H1 (cell line): ENCODE measurements at regions not wholly inside any gene's neighbourhood (a gene's known extent, or its start where the extent isn't known, plus 50 kb on each side); places are given as distances from the start of the nearest gene placed in this dataset.

Experiments used
- BACH1 ChIP-seq: IDR thresholded peaks from 2 replicates; pipeline ENCODE4 v1.6.1; 2012; ENCODE audit warnings: low read length, improper control_type of control experiment
- BCL11A ChIP-seq, 2 experiments: IDR thresholded peaks; one replicate each; pipeline ENCODE4 v1.6.1; 2011; ENCODE audit warnings: low read depth in 2 of 2, low read length in 2 of 2, mild to moderate bottlenecking in 2 of 2
- CHD1 ChIP-seq: IDR thresholded peaks from 2 replicates; pipeline ENCODE4 v1.6.1; 2012; ENCODE audit warnings: low read depth, low read length, improper control_type of control experiment
- CHD2 ChIP-seq: IDR thresholded peaks from 2 replicates; pipeline ENCODE4 v1.6.1; 2012; ENCODE audit warnings: low read length, improper control_type of control experiment
- CTBP2 ChIP-seq: IDR thresholded peaks from 2 replicates; pipeline ENCODE4 v1.7.0; 2011; ENCODE audit warnings: borderline replicate concordance, mild to moderate bottlenecking, moderate library complexity, mixed read lengths, low read length; ENCODE audit not compliant: insufficient read depth, insufficient read length
- EP300 ChIP-seq, 2 experiments: IDR thresholded peaks; 1 replicate in 1 of 2; 2 replicates in 1 of 2; pipeline ENCODE4 v1.6.1; 2011 to 2012; ENCODE audit warnings: low read depth in 2 of 2, low read length in 2 of 2, mild to moderate bottlenecking in 2 of 2, borderline replicate concordance in 1 of 2, inconsistent platforms in 1 of 2, moderate library complexity in 1 of 2
- NRF1 ChIP-seq: IDR thresholded peaks from 2 replicates; pipeline ENCODE4 v1.6.1; 2011; ENCODE audit warnings: mild to moderate bottlenecking, low read depth, low read length, improper control_type of control experiment
- RNF2 ChIP-seq: fragments of 200-900, 300-1000 bp; sonication (generic); IDR thresholded peaks from 2 replicates; pipeline ENCODE4 v1.7.1; 2016; ENCODE audit warnings: borderline replicate concordance, low read depth, mild to moderate bottlenecking, antibody characterized with exemption, low read length; ENCODE audit not compliant: poor library complexity, severe bottlenecking; ENCODE audit errors: missing control alignments
- SIRT6 ChIP-seq: IDR thresholded peaks from one replicate; pipeline ENCODE4 v1.7.1; 2012; ENCODE audit warnings: low read length, inconsistent platforms
- TF ChIP-seq, protein P1 (sequence below): IDR thresholded peaks from 2 replicates; pipeline ENCODE4 v1.6.1; 2012; ENCODE audit warnings: inconsistent platforms

DNA sequence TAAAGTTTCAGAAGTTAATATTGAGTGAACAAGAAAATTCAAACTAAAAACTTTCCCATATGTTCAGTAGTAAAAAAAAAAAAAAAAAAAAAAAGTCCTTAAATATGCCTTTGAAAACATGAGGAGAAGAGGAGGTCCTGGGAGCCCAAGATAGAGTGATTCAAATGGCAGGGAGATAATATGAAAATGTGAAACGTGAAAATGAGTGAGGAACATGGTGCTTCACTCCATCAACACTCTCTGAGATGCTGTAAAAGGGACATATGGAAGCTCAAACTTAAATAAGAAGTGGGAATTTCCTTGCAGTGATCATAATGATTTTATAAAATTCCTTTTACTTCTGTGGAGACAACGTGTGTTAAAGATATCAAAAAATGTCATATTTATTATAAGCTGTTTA lies 423.9 kb downstream of the PABPC4L start (continued):
- no peak for TF ChIP-seq CTBP2
- no peak for TF ChIP-seq BACH1
- no peak for TF ChIP-seq EP300 (IDR thresholded peaks at IDR 0.05; ENCODE audit: borderline replicate concordance in 1 of 2, low read depth in 2 of 2, low read length in 2 of 2)
- TF ChIP-seq NRF1, result no peak
- TF ChIP-seq RNF2, result no peak
- TF ChIP-seq, protein P1, sequence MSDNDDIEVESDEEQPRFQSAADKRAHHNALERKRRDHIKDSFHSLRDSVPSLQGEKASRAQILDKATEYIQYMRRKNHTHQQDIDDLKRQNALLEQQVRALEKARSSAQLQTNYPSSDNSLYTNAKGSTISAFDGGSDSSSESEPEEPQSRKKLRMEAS, result no peak
- TF ChIP-seq CHD2, result no peak
- no peak for TF ChIP-seq BCL11A (IDR thresholded peaks at IDR 0.05; ENCODE audit: low read depth in 2 of 2, low read length in 2 of 2)
- no peak for TF ChIP-seq CHD1
- TF ChIP-seq SIRT6, result no peak
